Left kidney (tissue), 1 donor: ENCODE measurements at regions not wholly inside any gene's neighbourhood (a gene's known extent, or its start where the extent isn't known, plus 50 kb on each side); places are given as distances from the start of the nearest gene placed in this dataset.
"Not testable (repeated sequence)": the region's sequence is repeated elsewhere in the genome, so short reads cannot be mapped to it uniquely, and the experiment has no call there.

Source experiments
- DNase-seq: peaks from one replicate; pipeline ENCODE4 v3.0.0-alpha.2; 2013

DNA sequence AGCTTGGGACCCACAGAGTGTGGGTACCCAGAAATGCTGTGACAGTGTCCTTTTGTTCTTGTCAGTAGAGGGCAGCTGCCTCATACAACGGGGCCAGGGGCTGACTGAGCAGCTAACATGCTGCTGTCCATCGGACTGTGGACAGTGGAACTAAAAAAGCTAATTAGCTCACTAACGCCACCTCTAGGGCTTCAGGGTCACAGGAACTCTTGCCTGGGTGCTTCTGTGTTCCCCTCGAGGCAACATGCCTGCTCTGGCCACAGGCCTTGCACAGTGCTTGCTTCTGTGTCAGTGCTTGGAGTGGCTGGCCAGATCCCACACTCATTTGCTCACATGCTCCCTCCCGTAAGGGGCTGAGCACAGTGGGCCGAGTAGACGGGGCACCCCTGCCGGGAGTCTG lies 377.0 kb downstream of the OLFM4 start:
- no peak for DNase-seq

DNA sequence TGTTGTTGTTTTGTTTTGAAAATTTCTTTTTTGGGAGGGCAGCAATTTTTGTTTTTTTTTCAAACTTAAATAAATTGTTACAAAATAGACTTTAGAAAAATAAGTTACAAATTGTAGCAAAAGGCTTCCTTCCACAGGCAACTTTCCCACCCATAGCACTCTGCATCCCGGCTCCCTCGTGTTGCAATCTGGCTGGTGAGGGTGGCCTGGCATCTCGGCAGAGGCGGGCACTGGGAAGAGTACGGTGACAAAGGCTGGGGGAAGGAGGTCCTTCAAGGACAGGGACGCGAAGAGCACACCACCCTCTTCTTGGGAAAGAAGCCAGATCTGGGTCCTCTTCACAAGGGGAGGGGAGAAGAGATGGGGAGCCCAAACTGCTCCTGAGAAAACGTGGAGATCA lies 379.7 kb downstream of the OLFM4 start:
- DNase-seq, result no peak

DNA sequence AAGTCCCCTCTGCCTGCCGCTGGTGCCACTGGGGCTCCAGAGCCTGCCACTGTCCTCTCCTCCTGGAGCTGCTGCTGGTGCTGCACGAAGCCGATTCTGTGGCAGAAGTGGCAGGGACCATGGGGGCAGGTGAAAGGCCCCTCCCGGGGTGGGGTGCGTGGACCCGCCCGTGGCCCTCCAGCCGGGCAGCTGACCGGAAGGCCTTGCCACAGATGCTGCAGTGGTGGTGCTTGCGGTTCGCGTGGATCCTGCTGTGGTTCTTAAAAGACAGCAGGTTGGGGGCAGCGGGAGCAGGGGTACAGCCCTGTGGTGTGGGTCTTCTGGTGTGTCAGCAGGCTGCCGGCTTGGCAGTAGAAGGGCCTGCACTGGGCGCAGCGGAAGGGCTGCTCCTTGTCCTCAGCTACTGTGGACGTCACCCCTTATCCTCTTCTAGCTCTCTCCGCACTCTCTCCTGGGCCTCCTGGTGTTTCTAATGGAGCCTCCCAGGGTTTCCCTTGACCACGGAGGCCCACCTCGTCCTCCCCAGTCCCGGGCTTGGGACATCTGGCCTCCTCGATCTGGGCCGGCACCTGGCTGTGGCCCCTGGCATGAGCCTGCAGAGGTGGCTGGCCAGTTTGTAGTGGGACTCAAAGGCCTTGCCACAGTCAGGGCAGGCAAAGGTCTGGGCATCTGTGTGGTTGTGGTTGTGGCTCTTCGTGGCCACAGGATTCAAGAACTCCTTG lies 380.4 kb downstream of the OLFM4 start:
- DNase-seq, result no peak

DNA sequence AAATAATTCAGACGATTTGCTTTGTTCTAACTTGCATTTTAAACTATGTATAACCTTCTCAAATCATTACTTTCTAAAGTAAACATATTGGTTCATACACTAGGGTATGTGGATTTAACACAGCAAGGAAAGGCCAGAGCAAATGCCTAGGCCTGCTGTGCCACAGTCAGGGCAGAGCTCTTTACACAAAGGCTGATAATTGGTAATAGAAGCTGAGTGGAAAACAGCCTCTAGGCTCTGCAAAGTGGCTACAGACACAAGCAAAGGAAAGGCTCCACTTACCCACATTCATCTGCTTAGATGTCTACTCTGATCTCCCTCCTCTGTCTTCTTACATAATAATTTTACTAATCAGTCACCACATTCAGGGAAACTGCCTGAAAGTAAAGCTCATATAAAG lies 382.9 kb downstream of the OLFM4 start:
- no peak for DNase-seq

DNA sequence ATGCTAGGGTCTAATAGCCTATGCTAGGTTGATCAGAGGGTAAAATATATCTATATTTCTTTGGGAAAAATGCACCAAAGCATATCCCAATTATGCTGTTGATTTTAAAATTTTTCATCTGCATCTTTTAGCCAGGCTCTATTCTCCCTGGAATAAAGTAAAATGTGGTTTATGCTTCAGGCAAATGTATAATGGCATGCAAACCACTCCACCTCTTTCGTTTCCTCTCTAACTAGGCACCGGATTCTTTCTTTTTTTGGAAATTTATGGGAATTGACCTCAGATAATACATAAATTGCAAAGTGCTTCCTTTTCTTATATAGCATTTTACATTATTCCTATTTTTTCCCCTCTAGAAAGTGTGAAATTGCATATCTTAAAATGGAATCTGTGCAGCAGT lies 386.5 kb downstream of the OLFM4 start:
- DNase-seq, result no peak

DNA sequence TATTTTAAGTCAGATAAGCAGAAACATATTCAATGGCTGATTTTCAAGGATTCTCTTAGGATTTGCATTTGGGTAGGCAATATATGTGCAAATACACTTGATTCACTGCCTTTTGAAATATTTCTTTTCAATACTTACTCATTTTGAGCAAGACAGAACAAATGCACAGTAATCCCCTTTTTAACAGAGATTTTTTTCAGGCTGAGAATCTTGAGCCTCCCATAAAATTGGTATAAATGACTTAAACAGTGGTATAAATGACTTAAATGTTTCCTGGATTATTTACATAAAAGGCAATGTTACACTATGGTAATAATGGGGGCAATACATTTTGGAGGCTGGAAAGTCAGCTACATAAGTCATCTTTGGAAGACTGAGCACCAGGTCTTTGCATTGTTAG lies 389.0 kb downstream of the OLFM4 start:
- DNase-seq, result no peak

DNA sequence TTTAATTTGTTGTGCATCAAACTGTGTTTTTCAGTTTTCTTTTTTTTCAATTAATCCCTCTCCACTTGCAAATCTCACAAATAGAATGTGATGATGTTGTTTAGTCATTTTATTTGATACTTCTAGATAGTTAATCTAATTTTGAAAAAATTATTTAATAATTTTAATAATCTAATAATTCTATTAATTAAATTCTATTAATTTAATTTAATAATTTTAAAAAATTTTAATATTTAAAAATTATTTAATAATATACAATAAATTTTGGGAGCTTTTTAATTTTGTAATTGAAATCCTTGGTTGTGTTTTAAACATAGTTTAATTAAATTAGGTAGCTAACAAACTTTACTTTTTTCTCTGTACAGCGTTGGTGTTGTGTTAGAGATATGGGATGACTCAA lies 393.8 kb downstream of the OLFM4 start:
- DNase-seq, result no peak

DNA sequence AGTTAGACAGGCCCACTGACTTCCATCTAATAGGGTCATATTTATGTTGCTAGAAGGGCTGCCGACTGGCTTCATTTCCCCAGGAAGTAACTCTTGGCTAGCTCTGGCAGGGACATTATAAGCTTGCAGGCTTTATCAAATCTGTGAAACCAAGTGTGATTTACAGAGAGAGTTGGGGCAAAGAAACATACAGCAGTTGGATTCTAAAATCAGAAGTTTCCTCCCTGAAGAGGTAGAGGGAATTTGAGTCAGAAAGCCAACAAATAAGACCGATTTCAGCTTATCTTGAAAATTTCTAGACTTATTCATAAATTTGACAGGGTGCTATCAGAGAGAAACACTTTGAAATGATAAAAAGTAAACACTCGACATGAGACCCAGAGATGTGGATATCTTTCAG lies 407.8 kb downstream of the OLFM4 start:
- no peak for DNase-seq

DNA sequence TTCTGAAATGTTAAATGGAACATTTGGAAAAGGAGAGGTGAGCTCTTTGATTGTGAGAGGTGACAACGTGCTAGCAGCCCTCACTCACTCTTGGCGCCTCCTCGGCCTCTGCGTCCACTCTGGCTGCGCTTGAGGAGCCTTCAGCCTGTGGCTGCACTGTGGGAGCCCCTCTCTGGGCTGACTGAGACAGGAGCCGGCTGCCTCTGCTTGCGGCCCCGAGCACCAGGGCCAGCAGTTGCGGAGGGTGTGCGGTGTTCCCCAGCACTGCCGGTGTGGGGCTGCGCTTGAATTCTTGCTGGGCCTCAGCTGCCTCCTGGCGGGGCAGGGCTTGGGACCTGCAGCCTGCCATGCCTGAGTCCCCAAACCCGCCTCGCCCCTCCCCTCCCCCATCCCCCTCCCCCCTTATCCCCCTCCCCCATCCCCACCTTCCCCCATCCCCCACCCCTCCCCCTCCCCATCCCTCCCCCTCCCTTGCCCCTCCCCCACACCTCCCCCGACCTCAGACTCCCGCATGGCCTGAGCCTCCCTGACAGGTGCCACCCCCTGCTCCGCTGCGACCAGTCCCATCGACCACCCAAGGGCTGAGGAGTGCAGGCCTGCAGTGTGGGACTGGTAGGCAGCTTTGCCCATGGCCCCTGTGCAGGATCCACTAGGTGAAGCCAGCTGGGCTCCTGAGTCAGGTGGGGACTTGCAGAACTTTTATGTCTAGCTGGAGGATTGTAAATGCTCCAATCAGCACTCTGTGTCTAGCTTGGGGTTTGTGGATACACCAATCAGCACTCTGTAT lies 411.0 kb downstream of the OLFM4 start:
- no peak for DNase-seq

DNA sequence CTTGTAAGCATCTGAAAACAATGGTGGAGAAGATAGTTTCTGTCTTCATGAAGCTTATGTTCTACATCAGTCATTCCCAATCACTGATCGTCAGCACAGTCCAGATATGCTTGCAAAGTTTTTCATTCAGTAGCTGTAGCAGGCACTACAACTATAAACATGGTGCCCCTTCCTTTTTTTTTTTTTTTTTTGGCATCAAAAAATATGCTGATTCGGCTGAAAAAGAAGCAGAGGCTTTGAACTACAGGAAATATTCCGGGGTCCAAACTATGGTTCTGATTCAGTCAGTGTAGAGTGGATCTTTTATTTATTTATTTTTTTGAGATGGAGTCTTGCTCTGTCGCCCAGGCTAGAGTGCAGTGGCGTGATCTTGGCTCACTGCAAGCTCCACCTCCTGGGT lies 414.4 kb downstream of the OLFM4 start:
- DNase-seq, result no peak

DNA sequence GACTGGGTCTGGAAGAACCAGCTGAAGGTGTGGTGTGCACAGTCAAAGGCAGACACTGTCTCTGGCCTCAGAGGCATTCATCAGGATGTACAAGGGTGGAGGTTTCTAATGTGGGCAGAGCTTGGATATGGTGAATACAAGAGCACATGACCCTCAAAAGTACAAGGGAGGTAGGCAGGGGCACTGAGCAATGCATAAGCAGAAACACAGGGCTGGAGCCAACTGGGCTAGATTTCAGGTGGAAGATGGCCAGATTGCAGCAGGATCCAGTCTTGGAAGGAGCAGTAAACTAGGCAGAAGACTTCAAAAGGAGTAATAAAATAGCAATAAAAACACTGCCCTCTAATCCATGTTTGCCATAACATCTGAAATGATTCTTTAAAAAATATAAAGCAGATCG lies 417.1 kb downstream of the OLFM4 start:
- DNase-seq, result no peak

DNA sequence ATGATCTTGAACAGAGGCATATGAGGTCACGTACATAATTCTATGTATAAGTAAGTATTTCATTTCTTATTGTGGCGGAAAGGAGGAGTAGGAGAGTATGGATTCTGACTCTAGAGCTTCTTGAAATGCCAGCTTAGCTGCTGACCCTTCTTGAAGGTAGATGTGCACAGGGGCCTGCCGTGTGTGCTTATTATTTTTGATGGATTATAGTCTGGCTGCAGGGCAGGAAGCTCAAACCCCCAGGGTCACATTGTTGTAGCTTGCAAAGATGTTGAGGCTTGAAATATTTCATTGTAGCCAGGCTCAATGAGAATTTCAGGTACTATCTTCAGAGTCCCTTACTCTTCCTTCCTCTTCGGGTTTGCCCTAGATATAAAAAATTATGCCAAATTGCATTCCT lies 418.8 kb downstream of the OLFM4 start:
- no peak for DNase-seq

DNA sequence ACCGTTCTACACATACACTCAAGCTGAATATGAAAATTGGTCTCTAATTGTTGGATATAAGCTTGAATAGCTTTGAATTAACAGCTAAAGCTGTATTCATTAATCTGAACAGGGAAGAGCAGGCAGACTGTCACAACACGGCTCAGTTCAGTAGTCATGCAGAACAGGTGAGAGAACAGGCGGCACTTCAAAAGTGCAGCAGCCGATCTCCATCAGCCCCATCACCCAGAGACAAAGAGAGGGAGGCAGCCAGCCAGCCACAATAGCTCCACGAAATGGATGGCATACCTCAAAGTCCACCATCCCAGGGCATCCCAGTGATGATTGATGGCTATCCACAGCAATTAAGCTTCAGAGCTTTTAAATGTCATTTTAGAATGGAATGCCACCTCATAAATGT lies 419.2 kb downstream of the OLFM4 start:
- DNase-seq, result peak; percentile 12

DNA sequence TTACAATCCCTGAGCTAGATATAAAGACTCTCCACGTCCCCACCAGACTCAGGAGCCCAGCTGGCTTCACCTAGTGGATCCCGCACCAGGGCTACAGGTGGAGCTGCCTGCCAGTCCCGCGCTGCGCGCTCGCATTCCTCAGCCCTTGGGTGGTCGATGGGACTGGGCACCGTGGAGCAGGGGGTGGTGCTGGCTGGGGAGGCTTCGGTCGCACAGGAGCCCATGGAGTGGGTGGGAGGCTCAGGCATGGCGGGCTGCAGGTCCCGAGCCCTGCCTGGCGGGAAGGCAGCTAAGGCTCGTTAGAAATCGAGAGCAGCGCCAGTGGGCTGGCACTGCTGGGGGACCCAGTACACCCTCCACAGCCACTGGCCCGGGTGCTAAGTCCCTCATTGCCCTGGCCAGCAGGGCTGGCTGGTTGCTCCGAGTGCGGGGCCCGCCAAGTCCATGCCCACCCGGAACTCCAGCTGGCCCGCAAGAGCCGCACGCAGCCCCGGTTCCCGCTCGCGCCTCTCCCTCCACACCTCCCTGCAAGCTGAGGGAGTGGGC lies 423.7 kb downstream of the OLFM4 start:
- not testable (repeated sequence) for DNase-seq

DNA sequence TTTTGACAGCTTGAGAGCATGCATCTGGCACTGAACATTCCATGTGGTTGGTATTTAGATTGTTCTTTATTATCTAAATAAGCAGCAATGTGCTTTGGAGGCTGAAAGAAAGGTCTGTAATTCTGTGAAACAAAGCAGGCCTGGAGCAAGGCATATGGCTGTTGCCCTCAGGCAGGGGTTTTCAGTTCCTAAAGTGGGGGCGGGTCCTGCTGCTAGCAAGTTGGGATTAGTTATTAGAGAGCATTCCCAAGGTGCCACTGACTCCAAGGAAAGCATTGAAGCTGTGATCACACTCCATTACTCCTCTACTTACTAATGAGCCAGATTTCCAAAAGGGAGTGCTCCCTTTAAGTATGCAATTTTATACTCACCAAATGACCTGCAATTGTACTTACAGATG lies 432.2 kb downstream of the OLFM4 start:
- DNase-seq, result no peak

DNA sequence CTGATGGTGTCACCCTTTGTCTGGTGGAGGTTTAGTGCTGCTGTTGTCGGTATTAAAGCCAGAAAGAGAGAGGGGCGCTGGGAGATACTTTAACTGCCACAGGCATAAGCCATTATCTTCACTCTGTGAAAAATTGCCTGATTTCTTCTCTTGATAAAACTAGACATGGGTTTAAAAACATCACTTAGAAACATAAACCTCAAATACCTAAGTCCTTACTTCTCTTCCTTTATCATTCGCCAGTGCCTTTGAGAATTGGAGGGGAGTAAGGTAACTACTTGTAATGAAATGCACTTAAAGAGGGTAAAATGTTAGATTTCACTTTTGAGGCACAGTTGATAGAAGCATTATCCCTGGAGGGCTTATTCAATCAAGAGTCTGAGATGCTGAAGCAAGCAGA lies 434.5 kb downstream of the OLFM4 start:
- DNase-seq, result no peak

DNA sequence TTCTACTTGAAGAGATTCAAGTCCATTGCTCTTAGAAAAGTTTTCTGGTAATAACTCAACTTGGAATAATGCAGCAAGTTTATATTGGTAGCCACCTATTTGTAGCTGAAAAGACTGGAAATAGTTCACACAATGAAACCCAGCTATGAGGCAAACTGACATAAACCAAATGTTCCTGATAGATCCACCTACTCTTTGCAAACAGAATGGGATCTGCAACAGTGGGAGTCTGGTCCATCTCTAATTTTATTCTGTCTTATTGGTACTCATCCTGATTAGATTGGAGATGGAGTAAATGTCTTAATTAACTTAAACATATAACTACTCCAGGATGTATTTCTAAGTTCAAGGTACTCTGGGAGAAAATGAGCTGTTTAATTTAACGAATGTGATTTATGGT lies 438.0 kb downstream of the OLFM4 start:
- DNase-seq, result no peak

DNA sequence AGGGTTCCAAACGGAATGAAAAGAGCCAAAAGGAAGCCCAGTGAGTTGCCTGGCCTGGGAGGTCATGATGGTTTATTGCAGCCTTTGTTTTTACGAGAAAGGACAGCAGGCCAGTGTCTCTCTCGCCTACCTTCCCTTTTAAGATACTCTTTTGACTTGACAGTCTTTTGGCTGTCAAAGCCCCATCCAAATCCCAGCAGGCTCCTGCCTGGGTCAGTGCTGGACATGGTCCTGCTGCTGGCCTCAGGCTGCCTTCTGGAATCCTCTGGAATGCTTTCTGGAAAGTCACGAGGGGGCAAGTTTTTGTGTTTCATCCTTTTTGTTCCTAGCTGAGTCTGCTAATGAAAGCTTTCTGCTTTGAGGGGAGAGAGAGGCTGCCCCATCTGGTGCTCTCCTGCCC lies 444.8 kb downstream of the OLFM4 start:
- DNase-seq, result no peak

DNA sequence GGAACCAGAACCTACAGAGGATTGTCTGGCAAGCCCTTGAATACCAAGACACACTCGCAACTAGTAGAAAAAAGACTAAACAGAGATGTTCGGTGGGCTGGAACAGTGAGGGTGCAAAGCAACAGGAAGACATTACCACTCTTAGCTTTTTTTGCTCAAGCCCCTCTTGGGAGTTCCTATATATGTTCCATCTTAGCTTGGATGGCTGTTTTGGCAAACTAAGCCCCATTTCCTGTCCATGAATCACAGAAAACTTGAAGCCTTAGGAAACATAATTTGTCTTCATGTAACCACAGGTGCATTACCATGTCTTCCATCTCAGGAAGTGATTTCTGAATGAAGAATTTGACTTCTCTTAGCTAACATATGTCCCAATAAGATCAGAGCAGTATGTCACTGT lies 446.3 kb downstream of the OLFM4 start:
- no peak for DNase-seq

DNA sequence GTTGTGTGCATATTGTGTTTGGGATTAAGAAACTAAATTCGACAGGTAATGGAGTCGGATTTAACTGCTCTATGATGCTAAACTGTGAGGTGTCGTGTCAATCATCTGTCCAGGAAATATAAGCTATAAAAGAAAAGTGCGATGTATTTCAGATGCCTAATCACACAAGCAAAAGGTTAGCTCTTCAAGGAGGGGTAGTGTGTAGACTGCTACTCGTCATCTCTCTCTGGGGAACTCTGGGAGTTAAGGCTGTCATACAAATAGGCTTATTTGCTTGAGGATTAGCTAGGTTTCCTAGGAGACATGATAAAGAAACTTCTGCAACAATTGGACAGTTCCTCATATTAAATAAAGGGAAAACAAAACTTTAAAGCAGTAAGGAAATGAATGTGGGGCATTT lies 462.1 kb downstream of the OLFM4 start:
- no peak for DNase-seq

DNA sequence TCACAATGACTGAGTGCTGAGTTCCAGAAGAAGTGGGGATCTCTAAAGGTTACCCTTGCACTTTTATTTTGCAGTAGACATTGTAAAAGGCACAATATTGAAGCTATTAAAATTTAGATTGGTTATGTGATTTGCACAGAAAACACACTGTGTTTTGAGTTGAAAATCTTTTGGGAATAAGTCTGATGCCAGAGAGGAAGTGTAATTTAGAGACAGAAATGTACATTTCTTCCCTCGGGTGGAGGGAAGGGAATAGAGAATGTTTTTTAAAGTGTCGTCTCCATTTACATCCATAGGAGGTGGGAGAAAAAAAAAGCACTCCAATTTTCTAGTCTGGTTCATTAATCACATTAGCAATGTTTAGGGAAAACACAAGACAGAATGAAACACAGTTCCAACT lies 465.8 kb downstream of the OLFM4 start:
- DNase-seq, result no peak

DNA sequence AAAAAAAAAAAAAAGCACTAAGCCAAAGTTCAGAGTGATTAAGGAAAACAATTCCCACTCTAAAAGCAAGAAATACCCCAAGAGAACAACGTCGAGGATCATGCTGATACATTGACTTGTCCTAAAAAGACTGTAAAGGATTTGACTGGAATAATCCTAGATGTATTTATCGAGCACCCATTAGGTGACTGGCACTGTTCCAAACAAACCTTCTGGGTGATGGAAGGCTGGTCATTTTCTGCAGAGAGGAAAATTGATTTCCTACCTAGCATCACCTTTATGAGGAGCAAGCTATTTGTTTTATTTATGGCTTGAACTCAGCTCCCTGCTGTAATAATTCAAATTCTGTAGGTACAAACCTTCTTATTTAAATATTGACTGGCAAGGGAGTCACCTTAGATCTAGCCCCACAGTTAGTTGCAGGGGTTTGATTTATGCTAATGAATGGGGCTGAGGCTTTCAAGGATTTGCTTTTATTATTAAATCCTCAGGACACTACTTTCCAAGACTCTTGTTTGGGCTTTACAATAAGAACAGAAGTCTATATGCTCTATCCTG lies 471.0 kb downstream of the OLFM4 start:
- no peak for DNase-seq

DNA sequence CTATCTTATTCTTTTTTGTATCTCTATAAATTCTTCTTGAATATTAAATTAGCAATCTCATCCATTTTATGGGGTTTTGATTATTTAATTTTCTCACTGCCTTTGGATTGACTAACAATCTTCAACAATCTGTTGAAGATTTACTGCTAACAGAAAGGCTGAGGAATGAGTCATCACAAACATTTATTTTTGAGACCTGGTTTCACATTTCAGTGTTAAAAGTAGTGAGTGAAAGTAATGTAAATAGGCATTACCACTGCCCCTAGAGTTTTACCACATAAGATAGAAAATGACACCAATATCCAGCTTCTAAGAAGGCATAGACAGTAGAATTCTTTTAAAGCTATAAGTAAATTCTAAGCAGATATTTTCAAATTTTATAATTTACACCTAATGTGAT lies 472.8 kb downstream of the OLFM4 start:
- no peak for DNase-seq
